ENCODE measurements at regions not wholly inside any gene's neighbourhood (a gene's known extent, or its start where the extent isn't known, plus 50 kb on each side); places are given as distances from the start of the nearest gene placed in this dataset.

GRCh38 chrX:46404774-46405173, 140.4 kb downstream of the ZNF674 start:
- H3K36me3 Mint-ChIP-seq, result no peaks in the 10 kb centered on the region
- no peaks in the 10 kb centered on the region for H3K4me1 ChIP-seq (ENCODE audit: control insufficient read depth in 1 of 2, insufficient read depth in 2 of 2, low read length in 2 of 2)
- no peaks in the 10 kb centered on the region for H3K27me3 ChIP-seq (ENCODE audit: control insufficient read depth in 2 of 2, insufficient read depth in 2 of 2, low read length in 2 of 2)
- H3K9me3 ChIP-seq (replicated peaks in 1 of 2; ENCODE audit: control insufficient read depth in 1 of 2, insufficient read depth in 1 of 2, low read length in 2 of 2), result peaks cover under 1 to 4% of the 10 kb centered on the region in 2 donors
- H4K20me1 ChIP-seq (ENCODE audit: insufficient read depth, low read length), result no peaks in the 10 kb centered on the region
- H2AFZ ChIP-seq (ENCODE audit: insufficient read depth, low read depth, low read length, poor library complexity, severe bottlenecking), result no peak overlapping the region
- H3K4me3 Mint-ChIP-seq, result no peak overlapping the region
- peaks cover 0 to 11% (median 5%) of the 10 kb centered on the region in 7 donors for H3K9me3 Mint-ChIP-seq
- TF ChIP-seq CTCF (IDR thresholded peaks at IDR 0.05), result no peak
- intact Hi-C loops (cut with micrococcal nuclease), result no loop called here
- H3K4me3 ChIP-seq (replicated peaks in 1 of 3; ENCODE audit: low read depth in 2 of 3, low read length in 3 of 3), result no peak overlapping the region
- H3K79me2 ChIP-seq (ENCODE audit: insufficient read depth, low read length), result no peaks in the 10 kb centered on the region
- no peak overlapping the region for H3K4me2 ChIP-seq (replicated peaks; ENCODE audit: extremely low read depth, low read length, poor library complexity, severe bottlenecking)
- H3K36me3 ChIP-seq (replicated peaks in 1 of 2; ENCODE audit: control insufficient read depth in 1 of 2, insufficient read depth in 2 of 2, low read length in 2 of 2), result no peaks in the 10 kb centered on the region
- peaks cover 0 to 6% (median 3%) of the 10 kb centered on the region in 3 donors for H3K27me3 Mint-ChIP-seq (ENCODE audit: low read depth in 3 of 3)
- DNase-seq, result no peak
- no peak overlapping the region for H3K27ac Mint-ChIP-seq
- no peak overlapping the region for H3K27ac ChIP-seq (ENCODE audit: low read depth in 1 of 2, low read length in 2 of 2)
- WGBS (ENCODE audit: insufficient coverage), result 100% methylated on average over 1 of the region's 6 CpGs
- H3K4me1 Mint-ChIP-seq, result peaks cover 2% of the 10 kb centered on the region
- no peak overlapping the region for H3K9ac ChIP-seq (ENCODE audit: insufficient read depth, low read length, poor library complexity, severe bottlenecking)

DNA sequence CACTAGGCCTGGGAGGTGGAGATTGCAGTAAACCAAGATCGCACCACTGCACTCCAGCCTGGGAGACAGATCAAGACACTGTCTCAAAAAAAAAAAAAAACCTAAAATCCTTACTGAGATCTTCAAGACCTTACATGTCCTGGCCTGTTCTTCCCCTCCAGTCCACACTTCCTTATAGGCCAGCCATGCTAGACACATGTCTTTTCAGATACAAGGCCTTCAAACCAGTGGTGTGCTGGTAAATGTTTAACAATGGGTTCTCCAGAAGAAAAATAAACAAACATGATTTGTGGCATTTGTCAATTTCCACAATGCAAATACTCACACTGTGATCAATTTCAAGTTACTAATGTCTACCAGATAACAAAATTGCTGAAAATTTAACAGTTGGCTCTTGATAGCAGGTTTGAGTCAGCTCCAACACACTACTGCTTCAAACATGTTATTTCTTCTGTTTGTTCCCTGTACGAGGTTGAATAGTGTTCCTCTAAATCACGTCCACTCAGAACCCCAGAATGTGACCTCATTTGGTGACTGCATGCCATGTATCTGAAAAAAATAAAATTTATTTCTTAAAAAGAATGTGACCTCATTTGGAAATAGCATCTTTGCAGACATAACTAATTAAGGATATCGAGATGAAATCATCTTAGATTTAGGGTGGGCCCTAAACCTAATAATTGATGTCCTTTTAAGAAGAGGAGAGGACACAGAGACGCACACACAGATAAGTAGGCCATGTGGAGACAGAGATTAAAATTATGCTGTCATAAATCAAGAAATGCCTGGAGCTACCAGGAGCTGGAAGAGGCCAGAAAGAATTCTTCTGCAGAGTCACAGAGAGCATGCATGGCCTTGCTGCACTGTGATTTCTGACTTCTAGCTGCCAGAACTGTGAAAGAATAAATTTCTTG, 144.4 kb downstream of the ZNF674 start:
- H3K36me3 Mint-ChIP-seq, result no peaks in the 10 kb centered on the region
- Histone ChIP-seq H2AFZ (ENCODE audit: insufficient read depth, low read depth, low read length, poor library complexity, severe bottlenecking) (no peak overlapping the region), H3K27me3 (ENCODE audit: control insufficient read depth in 2 of 2, insufficient read depth in 2 of 2, low read length in 2 of 2) (no peaks in the 10 kb centered on the region), H3K27ac (ENCODE audit: low read depth in 1 of 2, low read length in 2 of 2) (no peak overlapping the region), H3K9me3 (replicated peaks in 1 of 2; ENCODE audit: control insufficient read depth in 1 of 2, insufficient read depth in 1 of 2, low read length in 2 of 2) (peaks cover 4 to 10% of the 10 kb centered on the region in 2 donors), H3K36me3 (replicated peaks in 1 of 2; ENCODE audit: control insufficient read depth in 1 of 2, insufficient read depth in 2 of 2, low read length in 2 of 2) (no peaks in the 10 kb centered on the region), H3K79me2 (ENCODE audit: insufficient read depth, low read length) (no peaks in the 10 kb centered on the region), H3K4me2 (replicated peaks; ENCODE audit: extremely low read depth, low read length, poor library complexity, severe bottlenecking) (no peak overlapping the region), H3K9ac (ENCODE audit: insufficient read depth, low read length, poor library complexity, severe bottlenecking) (no peak overlapping the region), H4K20me1 (ENCODE audit: insufficient read depth, low read length) (no peaks in the 10 kb centered on the region), H3K4me1 (ENCODE audit: control insufficient read depth in 1 of 2, insufficient read depth in 2 of 2, low read length in 2 of 2) (no peaks in the 10 kb centered on the region), H3K4me3 (replicated peaks in 1 of 3; ENCODE audit: low read depth in 2 of 3, low read length in 3 of 3) (no peak overlapping the region)
- H3K4me1 Mint-ChIP-seq, result no peaks in the 10 kb centered on the region
- peaks cover 0 to 5% (median 0%) of the 10 kb centered on the region in 3 donors for H3K27me3 Mint-ChIP-seq (ENCODE audit: low read depth in 3 of 3)
- no peak overlapping the region for H3K27ac Mint-ChIP-seq
- intact Hi-C loops (cut with micrococcal nuclease), result no loop called here
- 100% methylated on average over 2 of the region's 5 CpGs for WGBS (ENCODE audit: insufficient coverage)
- DNase-seq, result no peak
- H3K9me3 Mint-ChIP-seq, result peaks cover 4 to 33% (median 26%) of the 10 kb centered on the region in 7 donors
- no peak overlapping the region for H3K4me3 Mint-ChIP-seq
- TF ChIP-seq CTCF (IDR thresholded peaks at IDR 0.05), result no peak
